RWPE1 (cell line): ENCODE measurements at regions not wholly inside any gene's neighbourhood (a gene's known extent, or its start where the extent isn't known, plus 50 kb on each side); places are given as distances from the start of the nearest gene placed in this dataset.

Experiments
- CTCF ChIA-PET: fragments of 350-600 bp; sonication (Branson Sonifier 250); formaldehyde crosslinking; extraction: SDS; loops from one replicate; lab custom pipeline; 2021; lab: Yijun Ruan, JAX
- POLR2A ChIA-PET: fragments of 400-600 bp; formaldehyde crosslinking; extraction: SDS; loops from one replicate; lab custom pipeline; 2020; ENCODE audit warnings: antibody characterized with exemption; ENCODE audit not compliant: low non-redundant PET; lab: Yijun Ruan, JAX
- DNase-seq: peaks from one replicate; pipeline ENCODE4 v3.0.0; 2012; ENCODE audit warnings: low spot score
- H3K27ac ChIP-seq: fragments of 450-650 bp; 2 replicates; pipeline ENCODE4 v1.5.1; 2017
- TF ChIP-seq, protein P1 (sequence below): fragments of 450-650 bp; conservative IDR thresholded peaks from 2 replicates; pipeline ENCODE4 v1.5.1; 2017; ENCODE audit warnings: low read depth, mild to moderate bottlenecking

DNA sequence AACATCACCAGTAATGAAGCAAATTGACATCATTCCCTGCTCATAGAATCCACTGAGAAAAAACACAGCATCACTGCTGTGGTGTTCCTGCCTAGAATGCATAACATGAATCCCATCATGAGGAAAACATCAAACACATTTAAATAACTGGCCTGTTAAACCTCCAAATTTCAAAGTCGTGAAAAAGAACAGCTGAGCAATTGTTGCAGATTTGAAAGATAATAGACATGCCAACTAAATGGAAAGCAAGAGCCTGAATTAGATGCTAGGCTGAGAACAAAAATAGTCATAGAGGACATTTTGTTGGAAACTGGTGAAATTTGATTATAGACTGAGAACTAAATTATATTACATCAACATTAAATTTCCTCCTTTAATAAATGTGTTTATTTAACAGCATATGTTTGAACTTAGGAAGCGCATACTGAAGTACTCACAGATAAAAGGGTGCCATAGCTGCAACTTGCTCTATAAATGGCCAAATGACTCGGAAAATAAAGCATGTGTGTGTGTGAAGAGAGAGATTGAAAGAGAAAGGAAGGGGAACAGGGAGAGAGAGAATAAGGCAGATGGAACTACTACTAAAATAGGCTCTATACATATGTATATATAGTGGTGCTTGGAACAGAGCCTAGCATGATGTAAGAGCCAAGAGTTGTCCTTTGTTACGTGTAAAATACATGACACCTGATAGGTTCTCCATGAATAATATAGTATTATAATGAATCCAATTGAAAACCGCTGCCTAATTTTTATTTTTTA is 305.0 kb upstream of the MON1B start:
- ChIA-PET POLR2A (no interaction called here), CTCF (interaction anchor here (0.6 kb wide), 1 partner anchor 239 kb away, joined by 4 read pairs; no protein-coding TSS in a partner anchor)
- no peak for DNase-seq
- TF ChIP-seq, protein P1, sequence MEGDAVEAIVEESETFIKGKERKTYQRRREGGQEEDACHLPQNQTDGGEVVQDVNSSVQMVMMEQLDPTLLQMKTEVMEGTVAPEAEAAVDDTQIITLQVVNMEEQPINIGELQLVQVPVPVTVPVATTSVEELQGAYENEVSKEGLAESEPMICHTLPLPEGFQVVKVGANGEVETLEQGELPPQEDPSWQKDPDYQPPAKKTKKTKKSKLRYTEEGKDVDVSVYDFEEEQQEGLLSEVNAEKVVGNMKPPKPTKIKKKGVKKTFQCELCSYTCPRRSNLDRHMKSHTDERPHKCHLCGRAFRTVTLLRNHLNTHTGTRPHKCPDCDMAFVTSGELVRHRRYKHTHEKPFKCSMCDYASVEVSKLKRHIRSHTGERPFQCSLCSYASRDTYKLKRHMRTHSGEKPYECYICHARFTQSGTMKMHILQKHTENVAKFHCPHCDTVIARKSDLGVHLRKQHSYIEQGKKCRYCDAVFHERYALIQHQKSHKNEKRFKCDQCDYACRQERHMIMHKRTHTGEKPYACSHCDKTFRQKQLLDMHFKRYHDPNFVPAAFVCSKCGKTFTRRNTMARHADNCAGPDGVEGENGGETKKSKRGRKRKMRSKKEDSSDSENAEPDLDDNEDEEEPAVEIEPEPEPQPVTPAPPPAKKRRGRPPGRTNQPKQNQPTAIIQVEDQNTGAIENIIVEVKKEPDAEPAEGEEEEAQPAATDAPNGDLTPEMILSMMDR = no peak
- no peak overlapping the region for H3K27ac ChIP-seq

DNA sequence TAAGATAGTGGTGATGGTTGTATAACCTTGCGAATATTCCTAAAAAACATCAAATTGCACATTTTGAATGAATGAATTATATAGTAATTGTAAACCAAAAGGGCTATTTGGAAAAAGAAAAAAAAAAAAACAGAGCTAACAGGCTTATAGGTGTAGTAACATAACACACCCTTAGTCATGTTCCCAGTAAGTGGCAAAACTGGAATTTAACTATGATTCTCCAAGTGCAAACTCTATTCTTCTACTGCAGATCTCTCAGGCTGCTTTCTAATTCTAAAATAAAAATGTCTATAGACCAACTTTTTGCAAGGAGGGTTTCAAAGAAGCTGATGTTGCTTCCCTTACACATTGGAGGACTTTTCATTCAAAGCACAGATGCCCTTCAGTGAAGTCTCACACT is 293.2 kb upstream of the MON1B start:
- H3K27ac ChIP-seq = no peak overlapping the region
- POLR2A ChIA-PET = no interaction called here
- DNase-seq = peak; percentile 10
- CTCF ChIA-PET = no interaction called here
- TF ChIP-seq, protein P1 = no peak

DNA sequence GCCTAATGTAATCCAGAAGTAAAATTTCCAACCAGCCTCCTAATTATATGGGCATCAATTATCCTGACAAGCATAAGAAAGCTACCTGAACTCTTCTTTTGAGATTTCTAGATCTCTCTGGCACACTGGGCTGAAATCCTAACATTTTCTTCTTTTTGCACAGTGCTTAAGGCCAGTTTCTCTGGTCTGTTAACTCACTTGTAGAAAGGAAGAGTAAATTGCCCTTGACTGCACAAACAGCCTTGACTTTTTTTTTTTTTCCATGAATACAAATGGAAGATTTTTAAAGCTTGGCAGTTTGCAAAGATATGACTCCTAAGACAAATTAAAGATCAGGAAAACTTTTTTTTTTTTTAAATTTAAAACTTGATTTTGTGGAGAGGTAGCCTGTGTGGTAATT is 291.2 kb upstream of the MON1B start:
- ChIA-PET CTCF (interaction anchor here (0.7 kb wide), 1 partner anchor 34 kb away, joined by 4 read pairs; no protein-coding TSS in a partner anchor), POLR2A (no interaction called here)
- H3K27ac ChIP-seq = no peak overlapping the region
- DNase-seq = no peak
- TF ChIP-seq, protein P1 = no peak

DNA sequence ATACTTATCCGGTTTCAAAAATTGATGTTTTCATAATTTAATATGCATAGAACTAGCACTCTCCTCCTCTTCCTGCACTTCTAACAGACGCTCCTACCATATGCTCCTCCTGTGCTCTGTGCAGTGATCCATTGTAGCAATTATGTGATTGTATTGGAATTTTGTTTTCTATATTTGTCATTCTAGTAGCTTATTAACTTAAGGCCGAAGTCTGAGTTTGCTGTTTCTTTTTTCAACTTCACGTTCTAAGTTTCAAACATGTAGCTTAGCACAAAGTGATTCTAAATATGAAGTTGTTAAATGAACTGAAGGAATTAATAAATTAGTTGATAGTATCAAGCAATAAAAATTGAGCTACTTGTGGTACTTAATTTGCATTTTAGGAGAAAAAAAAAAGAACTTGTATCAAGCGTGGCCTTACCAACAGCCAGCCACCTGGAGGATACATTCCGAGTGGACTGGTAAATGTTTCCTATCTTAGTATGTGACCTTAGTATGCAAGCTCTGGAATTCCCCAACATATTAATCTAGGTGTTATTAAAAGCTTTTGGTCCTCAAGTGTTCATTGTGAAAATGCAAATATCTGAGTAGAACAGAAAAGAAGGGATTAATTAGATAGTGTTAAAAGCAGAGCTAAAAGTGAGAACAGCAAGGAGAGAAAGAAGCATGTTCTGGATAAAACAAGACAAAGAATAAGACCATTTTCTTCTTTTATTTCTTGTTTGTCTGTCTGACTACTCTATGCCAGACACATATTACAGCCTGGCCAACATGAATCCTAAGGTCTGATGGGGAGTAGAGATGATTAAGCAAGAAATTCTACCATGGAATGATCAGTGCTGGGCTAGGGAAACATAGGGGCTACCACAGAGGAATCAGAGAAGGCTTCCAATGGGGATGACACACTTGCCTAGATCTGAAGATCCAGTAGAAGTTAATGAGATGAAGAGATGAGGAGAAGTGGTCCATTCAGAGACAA is 290.4 kb upstream of the MON1B start:
- H3K27ac ChIP-seq = no peak overlapping the region
- TF ChIP-seq, protein P1 = no peak
- ChIA-PET POLR2A (no interaction called here), CTCF (interaction anchor here (0.6 to 0.7 kb wide), 2 partner anchors 34 to 81 kb away, joined by 4 read pairs; no protein-coding TSS in a partner anchor)
- DNase-seq = no peak

DNA sequence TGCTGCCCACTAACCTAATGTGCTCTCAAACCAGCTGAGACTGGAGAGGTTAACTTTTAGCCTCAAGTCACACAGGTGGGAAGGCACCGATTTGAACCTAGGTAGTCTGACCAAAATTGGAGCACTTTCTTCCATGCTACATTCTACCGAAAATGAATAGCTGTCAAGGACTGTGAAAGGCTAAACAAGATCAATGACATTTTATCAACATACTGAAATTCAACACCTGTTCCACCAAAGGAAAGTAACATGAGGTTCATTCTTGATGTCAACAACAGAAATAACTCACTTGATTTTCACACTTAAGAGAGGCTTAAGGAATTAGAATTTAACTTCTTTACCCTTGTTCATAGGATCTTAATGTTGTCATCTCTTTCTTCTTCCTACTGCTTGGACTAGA is 284.4 kb upstream of the MON1B start:
- CTCF ChIA-PET = interaction anchor here (0.6 kb wide), 1 partner anchor 1256 kb away, joined by 3 read pairs; no protein-coding TSS in a partner anchor
- H3K27ac ChIP-seq = no peak overlapping the region
- no peak for DNase-seq
- TF ChIP-seq, protein P1 = no peak
- POLR2A ChIA-PET = no interaction called here

DNA sequence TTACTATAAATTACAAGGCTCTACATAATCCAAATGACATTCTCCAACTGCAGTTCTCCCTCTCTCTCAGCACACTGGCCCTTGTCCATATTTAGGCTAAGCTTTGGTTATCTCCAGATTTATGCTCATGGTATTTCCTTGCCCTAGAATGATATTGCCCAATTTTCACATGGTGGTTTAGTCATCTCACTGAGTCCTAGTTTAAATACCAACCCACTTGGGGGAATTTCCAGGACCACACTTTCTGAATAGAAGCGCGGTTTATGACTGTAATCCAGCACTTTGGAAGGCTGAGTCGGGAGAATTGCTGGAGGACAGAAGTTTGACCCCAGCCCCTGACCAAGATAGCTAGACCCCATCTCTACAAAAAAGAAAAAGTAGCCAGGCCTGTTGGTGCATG is 280.1 kb upstream of the MON1B start:
- CTCF ChIA-PET = no interaction called here
- DNase-seq = peak; percentile 25
- POLR2A ChIA-PET = no interaction called here
- H3K27ac ChIP-seq = no peak overlapping the region
- TF ChIP-seq, protein P1 = no peak
